ENCODE measurements at regions not wholly inside any gene's neighbourhood (a gene's known extent, or its start where the extent isn't known, plus 50 kb on each side); places are given as distances from the start of the nearest gene placed in this dataset.

DNA sequence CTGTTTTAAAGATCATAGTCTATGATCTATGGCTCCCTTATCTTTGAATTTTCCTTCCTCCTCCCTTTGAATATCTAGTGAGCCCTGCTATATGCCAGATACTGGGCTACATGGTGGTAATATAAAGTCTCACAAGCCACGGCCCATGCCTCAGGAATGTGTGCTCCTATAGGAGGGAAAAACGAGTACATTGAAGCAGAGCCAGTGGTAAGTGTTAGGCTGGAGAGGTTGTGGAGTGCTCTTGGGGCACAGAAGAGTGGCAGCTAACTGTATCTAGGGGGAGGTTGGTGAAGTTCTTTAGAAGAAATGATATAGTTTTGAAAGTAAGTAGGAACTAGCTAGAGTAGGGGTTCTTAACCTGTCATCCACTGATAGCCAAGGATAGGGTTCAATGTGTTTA lies 105.8 kb upstream of the PMFBP1 start:
- Mint-ChIP-seq H3K4me3 (ENCODE audit: unreplicated experiment) (no peak overlapping the region), H3K27me3 (ENCODE audit: unreplicated experiment) (no peaks in the 10 kb centered on the region), H3K9me3 (ENCODE audit: unreplicated experiment) (no peaks in the 10 kb centered on the region), H3K4me1 (ENCODE audit: unreplicated experiment) (peaks cover 2% of the 10 kb centered on the region), H3K27ac (ENCODE audit: unreplicated experiment) (no peak overlapping the region), H3K36me3 (ENCODE audit: low read depth, unreplicated experiment) (no peaks in the 10 kb centered on the region)
- TF ChIP-seq, protein P1, sequence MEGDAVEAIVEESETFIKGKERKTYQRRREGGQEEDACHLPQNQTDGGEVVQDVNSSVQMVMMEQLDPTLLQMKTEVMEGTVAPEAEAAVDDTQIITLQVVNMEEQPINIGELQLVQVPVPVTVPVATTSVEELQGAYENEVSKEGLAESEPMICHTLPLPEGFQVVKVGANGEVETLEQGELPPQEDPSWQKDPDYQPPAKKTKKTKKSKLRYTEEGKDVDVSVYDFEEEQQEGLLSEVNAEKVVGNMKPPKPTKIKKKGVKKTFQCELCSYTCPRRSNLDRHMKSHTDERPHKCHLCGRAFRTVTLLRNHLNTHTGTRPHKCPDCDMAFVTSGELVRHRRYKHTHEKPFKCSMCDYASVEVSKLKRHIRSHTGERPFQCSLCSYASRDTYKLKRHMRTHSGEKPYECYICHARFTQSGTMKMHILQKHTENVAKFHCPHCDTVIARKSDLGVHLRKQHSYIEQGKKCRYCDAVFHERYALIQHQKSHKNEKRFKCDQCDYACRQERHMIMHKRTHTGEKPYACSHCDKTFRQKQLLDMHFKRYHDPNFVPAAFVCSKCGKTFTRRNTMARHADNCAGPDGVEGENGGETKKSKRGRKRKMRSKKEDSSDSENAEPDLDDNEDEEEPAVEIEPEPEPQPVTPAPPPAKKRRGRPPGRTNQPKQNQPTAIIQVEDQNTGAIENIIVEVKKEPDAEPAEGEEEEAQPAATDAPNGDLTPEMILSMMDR (IDR thresholded peaks at IDR 0.05; ENCODE audit: unreplicated experiment): no peak
- no peak for DNase-seq (ENCODE audit: low spot score)

DNA sequence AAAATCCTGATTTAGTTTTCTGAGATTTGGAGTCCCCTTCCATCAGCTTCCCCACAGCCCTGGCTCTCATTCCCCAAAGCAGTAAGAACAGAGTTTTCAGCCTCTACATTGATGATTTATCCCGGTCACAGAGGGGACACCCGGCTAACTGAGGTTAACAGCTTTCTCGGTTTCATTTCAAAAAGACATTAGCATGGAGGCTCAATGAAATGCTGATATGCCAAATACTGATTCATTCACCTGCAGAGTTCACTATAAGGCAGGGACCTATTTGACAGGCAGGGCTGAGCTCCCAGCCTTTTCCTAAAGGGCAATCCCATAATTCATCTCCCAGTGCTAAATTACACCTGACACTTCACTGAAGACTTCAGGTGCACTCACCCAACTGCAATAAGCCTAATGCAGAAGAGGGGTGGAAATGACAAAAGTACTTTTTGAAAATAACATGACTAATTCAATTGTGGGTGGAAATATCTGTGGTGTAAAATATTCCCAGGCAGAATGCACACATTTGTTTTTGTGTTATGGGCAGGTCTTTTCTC lies 99.8 kb upstream of the PMFBP1 start:
- TF ChIP-seq, protein P1 (IDR thresholded peaks at IDR 0.05; ENCODE audit: unreplicated experiment): no peak
- H3K9me3 Mint-ChIP-seq (ENCODE audit: unreplicated experiment): no peaks in the 10 kb centered on the region
- H3K27ac Mint-ChIP-seq (ENCODE audit: unreplicated experiment): no peak overlapping the region
- no peak for DNase-seq (ENCODE audit: low spot score)
- H3K36me3 Mint-ChIP-seq (ENCODE audit: low read depth, unreplicated experiment): no peaks in the 10 kb centered on the region
- no peak overlapping the region for H3K4me3 Mint-ChIP-seq (ENCODE audit: unreplicated experiment)
- peaks cover 11% of the 10 kb centered on the region for H3K4me1 Mint-ChIP-seq (ENCODE audit: unreplicated experiment)
- no peaks in the 10 kb centered on the region for H3K27me3 Mint-ChIP-seq (ENCODE audit: unreplicated experiment)

DNA sequence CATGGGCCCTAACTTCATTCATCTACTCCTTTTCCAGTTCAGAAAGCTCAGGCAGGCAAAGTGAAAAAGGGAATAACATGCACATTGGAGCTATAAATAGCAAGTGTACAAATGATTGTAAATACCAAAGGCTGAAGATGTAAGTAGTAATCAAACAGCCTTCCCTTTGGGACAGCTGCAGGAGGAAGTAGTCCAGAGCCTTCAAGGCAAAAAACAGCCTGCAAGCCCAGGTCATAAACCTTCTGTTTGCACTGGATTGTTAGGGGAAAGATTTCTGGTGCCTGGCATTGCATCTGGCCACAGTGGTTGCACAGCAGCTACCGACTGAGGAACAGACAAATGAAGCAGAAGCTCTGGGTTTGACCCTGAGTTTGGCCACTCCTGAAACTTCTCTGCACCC lies 98.6 kb upstream of the PMFBP1 start:
- no peak overlapping the region for H3K27ac Mint-ChIP-seq (ENCODE audit: unreplicated experiment)
- no peaks in the 10 kb centered on the region for H3K36me3 Mint-ChIP-seq (ENCODE audit: low read depth, unreplicated experiment)
- no peaks in the 10 kb centered on the region for H3K9me3 Mint-ChIP-seq (ENCODE audit: unreplicated experiment)
- TF ChIP-seq, protein P1 (IDR thresholded peaks at IDR 0.05; ENCODE audit: unreplicated experiment): no peak
- H3K4me1 Mint-ChIP-seq (ENCODE audit: unreplicated experiment): peaks cover 11% of the 10 kb centered on the region
- H3K4me3 Mint-ChIP-seq (ENCODE audit: unreplicated experiment): no peak overlapping the region
- DNase-seq (ENCODE audit: low spot score): no peak
- no peaks in the 10 kb centered on the region for H3K27me3 Mint-ChIP-seq (ENCODE audit: unreplicated experiment)

DNA sequence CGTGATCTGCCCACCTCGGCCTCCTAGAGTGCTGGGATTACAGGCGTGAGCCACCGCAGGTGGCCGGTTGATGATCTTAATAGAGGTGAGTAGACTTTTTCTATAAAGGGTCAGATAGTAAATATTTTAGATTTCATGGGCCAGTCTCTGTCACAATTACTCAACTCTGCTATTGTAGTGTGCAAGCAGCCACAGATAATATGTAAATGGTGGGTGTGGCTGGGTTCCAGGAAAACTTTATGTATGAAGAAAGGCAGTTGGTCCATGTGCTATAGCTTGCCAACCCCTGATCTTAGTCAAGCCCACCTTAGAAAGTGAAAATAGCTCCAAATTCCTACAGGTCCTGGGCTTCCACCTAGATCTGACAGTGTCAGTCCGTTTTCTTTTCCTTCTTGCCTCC lies 94.9 kb upstream of the PMFBP1 start:
- DNase-seq (ENCODE audit: low spot score): no peak
- Mint-ChIP-seq H3K9me3 (ENCODE audit: unreplicated experiment) (no peaks in the 10 kb centered on the region), H3K4me1 (ENCODE audit: unreplicated experiment) (peaks cover 38% of the 10 kb centered on the region)

DNA sequence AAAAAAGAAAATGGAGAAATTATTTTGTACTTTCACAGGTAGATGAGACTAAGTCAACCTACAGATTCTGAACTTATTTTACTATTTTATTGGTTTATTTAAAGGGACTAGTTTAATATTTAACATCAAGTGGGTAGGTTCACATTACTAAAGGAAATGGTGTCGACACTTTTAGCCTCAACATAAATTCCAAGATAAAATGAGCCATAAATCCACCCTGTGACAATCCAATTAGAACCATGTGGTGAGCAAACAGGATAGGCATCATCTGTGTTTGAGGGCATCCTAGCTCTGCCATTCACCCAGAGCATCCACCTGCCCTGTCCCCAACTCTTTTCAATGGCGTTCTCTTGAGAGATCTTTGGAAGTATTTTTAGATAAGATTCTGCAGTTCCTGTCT lies 92.8 kb upstream of the PMFBP1 start:
- no peaks in the 10 kb centered on the region for H3K27me3 Mint-ChIP-seq (ENCODE audit: unreplicated experiment)
- H3K4me3 Mint-ChIP-seq (ENCODE audit: unreplicated experiment): no peak overlapping the region
- no peaks in the 10 kb centered on the region for H3K36me3 Mint-ChIP-seq (ENCODE audit: low read depth, unreplicated experiment)
- no peaks in the 10 kb centered on the region for H3K9me3 Mint-ChIP-seq (ENCODE audit: unreplicated experiment)
- TF ChIP-seq, protein P1 (IDR thresholded peaks at IDR 0.05; ENCODE audit: unreplicated experiment): no peak
- no peak for DNase-seq (ENCODE audit: low spot score)
- H3K4me1 Mint-ChIP-seq (ENCODE audit: unreplicated experiment): peaks cover 33% of the 10 kb centered on the region
- peak overlapping the region; percentile 89 for H3K27ac Mint-ChIP-seq (ENCODE audit: unreplicated experiment)

More for the DNA sequence above, 94.9 kb upstream of the PMFBP1 start:
- TF ChIP-seq, protein P1 (IDR thresholded peaks at IDR 0.05; ENCODE audit: unreplicated experiment): no peak
- Mint-ChIP-seq H3K36me3 (ENCODE audit: low read depth, unreplicated experiment) (no peaks in the 10 kb centered on the region), H3K27ac (ENCODE audit: unreplicated experiment) (no peak overlapping the region), H3K27me3 (ENCODE audit: unreplicated experiment) (no peaks in the 10 kb centered on the region), H3K4me3 (ENCODE audit: unreplicated experiment) (no peak overlapping the region)

Data from endothelial cell (in vitro differentiated cells).